ENCODE measurements at regions not wholly inside any gene's neighbourhood (a gene's known extent, or its start where the extent isn't known, plus 50 kb on each side); places are given as distances from the start of the nearest gene placed in this dataset.

GRCh38 chr2:153068915-153069314 is 350.5 kb downstream of the ARL6IP6 start:
- H3K4me2 ChIP-seq (ENCODE audit: insufficient read depth, low read length): no peak overlapping the region
- no peaks in the 10 kb centered on the region for H3K9me3 ChIP-seq (ENCODE audit: low read depth, low read length)
- no peak overlapping the region for H3K27ac ChIP-seq (ENCODE audit: low read depth, low read length)
- no peak for DNase-seq (ENCODE audit: insufficient read length, low spot score, missing footprints)
- H4K20me1 ChIP-seq (ENCODE audit: insufficient read depth, low read length): no peaks in the 10 kb centered on the region
- H3K4me3 ChIP-seq (ENCODE audit: insufficient read depth, low read length): no peak overlapping the region
- no peak for TF ChIP-seq CTCF (IDR thresholded peaks at IDR 0.05; ENCODE audit: extremely low read depth, low read depth, low read length)
- no peak overlapping the region for H2AFZ ChIP-seq (ENCODE audit: low read length)
- no peaks in the 10 kb centered on the region for H3K79me2 ChIP-seq (ENCODE audit: insufficient read depth, low read length)
- no peaks in the 10 kb centered on the region for H3K27me3 ChIP-seq (ENCODE audit: insufficient read depth, low read length)
- no peaks in the 10 kb centered on the region for H3K4me1 ChIP-seq (ENCODE audit: insufficient read depth, low read length)
- no peaks in the 10 kb centered on the region for H3K36me3 ChIP-seq (ENCODE audit: insufficient read depth, low read length)

GRCh38 chr2:153068052-153068451 is 349.6 kb downstream of the ARL6IP6 start:
- DNase-seq (ENCODE audit: insufficient read length, low spot score, missing footprints): no peak
- Histone ChIP-seq H3K4me2 (ENCODE audit: insufficient read depth, low read length) (no peak overlapping the region), H3K4me1 (ENCODE audit: insufficient read depth, low read length) (no peaks in the 10 kb centered on the region), H4K20me1 (ENCODE audit: insufficient read depth, low read length) (no peaks in the 10 kb centered on the region), H3K79me2 (ENCODE audit: insufficient read depth, low read length) (no peaks in the 10 kb centered on the region), H3K27me3 (ENCODE audit: insufficient read depth, low read length) (no peaks in the 10 kb centered on the region), H3K4me3 (ENCODE audit: insufficient read depth, low read length) (no peak overlapping the region), H3K36me3 (ENCODE audit: insufficient read depth, low read length) (no peaks in the 10 kb centered on the region), H3K9me3 (ENCODE audit: low read depth, low read length) (no peaks in the 10 kb centered on the region), H2AFZ (ENCODE audit: low read length) (no peak overlapping the region), H3K27ac (ENCODE audit: low read depth, low read length) (no peak overlapping the region)
- TF ChIP-seq CTCF (IDR thresholded peaks at IDR 0.05; ENCODE audit: extremely low read depth, low read depth, low read length): no peak

GRCh38 chr2:153059338-153060052 is 341.1 kb downstream of the ARL6IP6 start:
- no peaks in the 10 kb centered on the region for H3K9me3 ChIP-seq (ENCODE audit: low read depth, low read length)
- no peaks in the 10 kb centered on the region for H3K27me3 ChIP-seq (ENCODE audit: insufficient read depth, low read length)
- H4K20me1 ChIP-seq (ENCODE audit: insufficient read depth, low read length): no peaks in the 10 kb centered on the region
- H2AFZ ChIP-seq (ENCODE audit: low read length): no peak overlapping the region
- no peaks in the 10 kb centered on the region for H3K79me2 ChIP-seq (ENCODE audit: insufficient read depth, low read length)
- H3K27ac ChIP-seq (ENCODE audit: low read depth, low read length): no peak overlapping the region
- peak; percentile 30 for DNase-seq (ENCODE audit: insufficient read length, low spot score, missing footprints)
- no peak overlapping the region for H3K4me2 ChIP-seq (ENCODE audit: insufficient read depth, low read length)
- no peaks in the 10 kb centered on the region for H3K36me3 ChIP-seq (ENCODE audit: insufficient read depth, low read length)
- no peak for TF ChIP-seq CTCF (IDR thresholded peaks at IDR 0.05; ENCODE audit: extremely low read depth, low read depth, low read length)
- no peaks in the 10 kb centered on the region for H3K4me1 ChIP-seq (ENCODE audit: insufficient read depth, low read length)
- H3K4me3 ChIP-seq (ENCODE audit: insufficient read depth, low read length): no peak overlapping the region

GRCh38 chr2:153057743-153058142 is 339.3 kb downstream of the ARL6IP6 start:
- H3K27ac ChIP-seq (ENCODE audit: low read depth, low read length): no peak overlapping the region
- no peaks in the 10 kb centered on the region for H3K36me3 ChIP-seq (ENCODE audit: insufficient read depth, low read length)
- H3K4me2 ChIP-seq (ENCODE audit: insufficient read depth, low read length): no peak overlapping the region
- H3K79me2 ChIP-seq (ENCODE audit: insufficient read depth, low read length): no peaks in the 10 kb centered on the region
- no peak overlapping the region for H2AFZ ChIP-seq (ENCODE audit: low read length)
- no peak overlapping the region for H3K4me3 ChIP-seq (ENCODE audit: insufficient read depth, low read length)
- TF ChIP-seq CTCF (IDR thresholded peaks at IDR 0.05; ENCODE audit: extremely low read depth, low read depth, low read length): no peak
- H3K9me3 ChIP-seq (ENCODE audit: low read depth, low read length): no peaks in the 10 kb centered on the region
- H3K4me1 ChIP-seq (ENCODE audit: insufficient read depth, low read length): no peaks in the 10 kb centered on the region
- H4K20me1 ChIP-seq (ENCODE audit: insufficient read depth, low read length): no peaks in the 10 kb centered on the region
- no peak for DNase-seq (ENCODE audit: insufficient read length, low spot score, missing footprints)
- no peaks in the 10 kb centered on the region for H3K27me3 ChIP-seq (ENCODE audit: insufficient read depth, low read length)

Measured in osteoblast (primary cell).